ENCODE measurements at regions not wholly inside any gene's neighbourhood (a gene's known extent, or its start where the extent isn't known, plus 50 kb on each side); places are given as distances from the start of the nearest gene placed in this dataset.

DNA sequence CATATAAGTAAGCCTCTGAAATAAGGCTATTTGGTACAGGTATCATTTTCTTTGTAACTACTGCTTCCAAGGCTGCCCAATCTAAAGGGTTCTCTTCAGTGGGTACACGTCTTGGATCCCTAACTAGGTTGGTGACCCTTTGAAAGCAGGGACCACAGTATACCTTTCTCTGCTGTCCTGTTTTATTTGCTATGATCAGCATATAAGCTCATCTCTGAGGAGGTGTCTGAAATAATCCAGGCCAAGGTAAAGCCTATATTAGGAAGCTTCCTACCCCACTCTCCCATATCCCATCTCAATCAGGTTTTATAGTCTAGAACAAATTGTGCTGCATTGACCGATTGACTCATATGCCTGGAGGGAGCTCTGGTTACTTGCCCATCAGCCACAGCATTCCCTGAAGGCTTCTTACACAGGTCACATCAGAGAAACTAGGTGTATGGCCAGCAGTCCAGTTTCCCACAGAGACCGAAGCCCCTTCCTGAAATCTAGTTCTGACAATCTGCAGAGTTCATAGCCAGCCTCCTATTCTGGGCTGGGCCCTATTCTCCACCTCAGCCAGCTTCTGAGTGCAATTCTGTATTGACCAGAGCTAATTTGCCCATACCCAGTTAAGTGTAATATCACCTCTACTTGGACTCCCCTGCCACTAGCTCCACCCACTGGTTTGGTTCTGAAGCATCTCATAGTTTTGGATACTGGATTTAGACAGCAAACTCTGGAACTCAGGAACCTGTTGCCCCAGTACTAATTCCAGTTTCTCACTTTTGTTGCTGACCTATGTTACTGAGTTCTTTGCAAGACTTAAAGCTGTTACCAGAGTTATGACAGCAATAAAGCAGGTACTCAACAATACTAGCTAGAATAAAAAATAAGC, 62.1 kb upstream of the ARHGAP20 start:
- Histone ChIP-seq H3K27ac (no peak overlapping the region), H3K27me3 (no peaks in the 10 kb centered on the region), H3K4me3 (no peak overlapping the region), H3K36me3 (no peaks in the 10 kb centered on the region), H3K4me1 (ENCODE audit: insufficient read depth) (no peaks in the 10 kb centered on the region), H3K9me3 (no peaks in the 10 kb centered on the region)
- intact Hi-C loops (cut with DNase I), result no loop called here
- 90 to 97% (median 93%) methylated on average over 3 of the region's 3 CpGs for WGBS, 3 donors
- TF ChIP-seq, protein P1, sequence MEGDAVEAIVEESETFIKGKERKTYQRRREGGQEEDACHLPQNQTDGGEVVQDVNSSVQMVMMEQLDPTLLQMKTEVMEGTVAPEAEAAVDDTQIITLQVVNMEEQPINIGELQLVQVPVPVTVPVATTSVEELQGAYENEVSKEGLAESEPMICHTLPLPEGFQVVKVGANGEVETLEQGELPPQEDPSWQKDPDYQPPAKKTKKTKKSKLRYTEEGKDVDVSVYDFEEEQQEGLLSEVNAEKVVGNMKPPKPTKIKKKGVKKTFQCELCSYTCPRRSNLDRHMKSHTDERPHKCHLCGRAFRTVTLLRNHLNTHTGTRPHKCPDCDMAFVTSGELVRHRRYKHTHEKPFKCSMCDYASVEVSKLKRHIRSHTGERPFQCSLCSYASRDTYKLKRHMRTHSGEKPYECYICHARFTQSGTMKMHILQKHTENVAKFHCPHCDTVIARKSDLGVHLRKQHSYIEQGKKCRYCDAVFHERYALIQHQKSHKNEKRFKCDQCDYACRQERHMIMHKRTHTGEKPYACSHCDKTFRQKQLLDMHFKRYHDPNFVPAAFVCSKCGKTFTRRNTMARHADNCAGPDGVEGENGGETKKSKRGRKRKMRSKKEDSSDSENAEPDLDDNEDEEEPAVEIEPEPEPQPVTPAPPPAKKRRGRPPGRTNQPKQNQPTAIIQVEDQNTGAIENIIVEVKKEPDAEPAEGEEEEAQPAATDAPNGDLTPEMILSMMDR (IDR thresholded peaks at IDR 0.05), result no peak
- no peak for TF ChIP-seq POLR2A (IDR thresholded peaks at IDR 0.05)
- no peak for TF ChIP-seq EP300 (IDR thresholded peaks at IDR 0.05)
- DNase-seq, result no peak

DNA sequence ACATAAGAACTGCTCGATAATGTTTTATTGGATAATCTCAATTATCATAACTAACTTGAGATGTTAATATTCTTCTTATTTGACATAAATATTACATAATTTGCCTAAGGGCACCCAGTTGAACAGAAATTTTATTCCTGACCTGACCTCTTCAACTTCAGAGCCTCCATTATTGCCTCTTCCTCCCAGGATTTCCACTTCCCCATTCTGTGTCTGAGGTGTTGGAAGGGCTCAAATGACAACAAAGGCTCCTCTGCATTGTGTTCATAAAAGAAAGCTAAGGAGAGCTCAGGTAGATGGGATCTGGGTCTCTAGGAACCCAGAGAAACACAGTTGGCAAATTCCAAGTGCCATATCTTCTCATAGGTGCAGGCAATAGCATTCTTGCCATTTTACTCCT, 61.2 kb upstream of the ARHGAP20 start:
- Histone ChIP-seq H3K4me1 (ENCODE audit: insufficient read depth) (no peaks in the 10 kb centered on the region), H3K36me3 (no peaks in the 10 kb centered on the region), H3K4me3 (no peak overlapping the region), H3K27ac (no peak overlapping the region), H3K9me3 (no peaks in the 10 kb centered on the region), H3K27me3 (no peaks in the 10 kb centered on the region)
- TF ChIP-seq EP300 (IDR thresholded peaks at IDR 0.05) (no peak), POLR2A (IDR thresholded peaks at IDR 0.05) (no peak)
- TF ChIP-seq, protein P1 (IDR thresholded peaks at IDR 0.05), result no peak
- WGBS, 3 donors, result 96 to 100% (median 97%) methylated on average over 1 of the region's 1 CpG
- no peak for DNase-seq
- intact Hi-C loops (cut with DNase I), result no loop called here

DNA sequence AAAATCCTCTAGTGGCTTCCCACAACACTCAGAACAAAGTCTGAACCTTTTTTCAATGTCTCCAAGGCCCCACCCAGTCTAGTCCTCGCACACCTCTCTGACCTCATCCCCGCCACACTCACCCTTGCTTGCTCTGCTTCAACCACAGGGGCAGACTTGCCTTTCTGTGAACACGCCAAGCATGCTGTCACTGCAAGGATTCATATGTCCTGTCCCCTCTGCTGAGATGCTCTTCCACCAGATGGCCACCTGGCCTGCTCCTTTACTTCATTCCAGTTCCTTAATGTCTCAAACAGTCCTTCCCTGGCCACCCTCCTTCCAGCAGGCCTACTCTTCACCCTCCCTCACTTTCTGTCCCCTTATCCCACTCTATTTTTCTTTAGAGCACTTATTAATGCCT, 60.6 kb upstream of the ARHGAP20 start:
- no peak for DNase-seq
- 93 to 96% (median 94%) methylated on average over 3 of the region's 3 CpGs for WGBS, 3 donors
- Histone ChIP-seq H3K36me3 (no peaks in the 10 kb centered on the region), H3K9me3 (no peaks in the 10 kb centered on the region), H3K4me1 (ENCODE audit: insufficient read depth) (no peaks in the 10 kb centered on the region), H3K27me3 (no peaks in the 10 kb centered on the region), H3K4me3 (no peak overlapping the region), H3K27ac (no peak overlapping the region)
- intact Hi-C loops (cut with DNase I), result no loop called here
- TF ChIP-seq POLR2A (IDR thresholded peaks at IDR 0.05), result no peak
- TF ChIP-seq, protein P1 (IDR thresholded peaks at IDR 0.05), result no peak
- no peak for TF ChIP-seq EP300 (IDR thresholded peaks at IDR 0.05)

DNA sequence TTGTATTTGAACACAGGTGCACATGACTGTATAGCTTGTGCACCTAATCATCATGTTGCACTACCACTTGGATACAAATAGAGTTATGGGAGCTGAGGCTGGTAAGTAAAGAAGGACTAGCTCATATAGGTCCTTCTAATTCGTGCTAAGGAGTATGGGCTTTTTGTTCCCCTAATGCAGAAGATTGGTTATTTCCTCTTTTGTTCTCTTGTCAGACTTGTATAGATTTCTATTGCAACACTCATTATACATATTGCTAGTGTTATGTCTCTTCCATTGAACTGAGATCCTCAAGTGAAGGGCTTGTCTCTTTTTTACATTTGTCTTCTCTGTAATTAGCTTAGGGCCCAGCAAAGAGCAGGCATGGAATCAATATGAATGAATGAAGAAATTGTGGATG, 54.1 kb upstream of the ARHGAP20 start:
- WGBS, 3 donors, result 43 to 92% (median 49%) methylated on average over 1 of the region's 1 CpG
- no peak overlapping the region for H3K4me3 ChIP-seq
- no peak for DNase-seq
- no peak overlapping the region for H3K27ac ChIP-seq
- H3K36me3 ChIP-seq, result no peaks in the 10 kb centered on the region
- H3K27me3 ChIP-seq, result no peaks in the 10 kb centered on the region
- peaks cover 6% of the 10 kb centered on the region for H3K4me1 ChIP-seq (ENCODE audit: insufficient read depth)
- intact Hi-C loops (cut with DNase I), result no loop called here
- TF ChIP-seq POLR2A (IDR thresholded peaks at IDR 0.05), result no peak
- TF ChIP-seq EP300 (IDR thresholded peaks at IDR 0.05), result no peak
- TF ChIP-seq, protein P1 (IDR thresholded peaks at IDR 0.05), result no peak
- H3K9me3 ChIP-seq, result no peaks in the 10 kb centered on the region
